Retinal pigment epithelial cell (primary cell): ENCODE measurements at regions not wholly inside any gene's neighbourhood (a gene's known extent, or its start where the extent isn't known, plus 50 kb on each side); places are given as distances from the start of the nearest gene placed in this dataset.
A peak's percentile ranks its signal among the peaks of the same experiment; 100 is the strongest.

ENCODE experiments used
- DNase-seq: peaks from one replicate; pipeline ENCODE4 v3.0.0-alpha.2; 2010; ENCODE audit warnings: low read depth
- H3K4me3 ChIP-seq: 2 replicates; pipeline ENCODE4 v1.5.1; 2011; ENCODE audit warnings: mild to moderate bottlenecking, low read length, control low read depth, moderate library complexity
- CTCF ChIP-seq: conservative IDR thresholded peaks from 2 replicates; pipeline ENCODE4 v1.5.1; 2011; ENCODE audit warnings: low read depth, low read length, control low read depth, inconsistent platforms

- no peak overlapping the region for H3K4me3 ChIP-seq
- no peak for DNase-seq
- TF ChIP-seq CTCF = no peak
Measured at GRCh38 chr18:71673954-71674353, 870.2 kb downstream of the CBLN2 start.

- TF ChIP-seq CTCF = no peak
Measured at GRCh38 chr18:71673498-71673897, 870.6 kb downstream of the CBLN2 start.

GRCh38 chr18:71666481-71666880, 877.7 kb downstream of the CBLN2 start:
- no peak for DNase-seq
- TF ChIP-seq CTCF = no peak
- H3K4me3 ChIP-seq = no peak overlapping the region

More at GRCh38 chr18:71673498-71673897, 870.6 kb downstream of the CBLN2 start:
- no peak for DNase-seq
- H3K4me3 ChIP-seq = no peak overlapping the region

GRCh38 chr18:71665131-71665530, 879.0 kb downstream of the CBLN2 start:
- peak; percentile 18 for DNase-seq
- TF ChIP-seq CTCF = no peak
- H3K4me3 ChIP-seq = no peak overlapping the region

- no peak for TF ChIP-seq CTCF
- no peak overlapping the region for H3K4me3 ChIP-seq
- no peak for DNase-seq
Measured at GRCh38 chr18:71643822-71644221, 900.3 kb downstream of the CBLN2 start.

- H3K4me3 ChIP-seq = no peak overlapping the region
- DNase-seq = no peak
- no peak for TF ChIP-seq CTCF
Measured at GRCh38 chr18:71630696-71631095, 913.4 kb downstream of the CBLN2 start.

GRCh38 chr18:71625556-71626090, 918.5 kb downstream of the CBLN2 start:
- no peak for DNase-seq
- no peak overlapping the region for H3K4me3 ChIP-seq
- TF ChIP-seq CTCF = no peak
